Esophagus squamous epithelium (tissue), 5 donors: ENCODE measurements at regions not wholly inside any gene's neighbourhood (a gene's known extent, or its start where the extent isn't known, plus 50 kb on each side); places are given as distances from the start of the nearest gene placed in this dataset.

Experiments used
- DNase-seq: peaks from one replicate; lab custom pipeline; 2025; lab: John Stamatoyannopoulos, UW
- H3K27ac ChIP-seq, 4 donors: fragments of 200-600 bp; sonication (generic); one replicate each; pipeline ENCODE4 v1.5.1; 2016 to 2019; ENCODE audit warnings: mild to moderate bottlenecking in 1 of 4
- H3K27me3 ChIP-seq, 4 donors: fragments of 200-600 bp; sonication (generic); 1 replicate in 3 of 4; 2 replicates in 1 of 4; pipeline versions ENCODE4 v1.5.1 to v1.6.0; 2017 to 2021; ENCODE audit warnings: antibody characterized with exemption in 1 of 4
- H3K36me3 ChIP-seq, 3 donors: fragments of 200-600 bp; sonication (generic); one replicate each; pipeline ENCODE4 v1.5.1; 2016 to 2019
- H3K4me1 ChIP-seq, 3 donors: fragments of 200-600 bp; sonication (generic); one replicate each; pipeline ENCODE4 v1.5.1; 2017 to 2019
- H3K4me3 ChIP-seq, 4 donors: fragments of 200-600 bp; sonication (generic); 1 replicate in 3 of 4; 2 replicates in 1 of 4; pipeline ENCODE4 v1.5.1; 2016 to 2019; ENCODE audit warnings: mild to moderate bottlenecking in 2 of 4, moderate library complexity in 1 of 4
- H3K9me3 ChIP-seq, 3 donors: fragments of 200-600 bp; sonication (generic); one replicate each; pipeline ENCODE4 v1.5.1; 2016 to 2019
- POLR2A ChIP-seq, 4 donors: fragments of 450-650 bp; IDR thresholded peaks; one replicate each; pipeline ENCODE4 v1.6.1; 2017; ENCODE audit warnings: antibody characterized with exemption in 4 of 4, mild to moderate bottlenecking in 4 of 4, moderate library complexity in 3 of 4
- WGBS, 2 donors: methylation state at CpG; one replicate each; pipeline ENCODE4 v1.1.5; 2018; 5-methylcytosine and 5-hydroxymethylcytosine counted together
- intact Hi-C: fragments of 100-400 bp; cut with DNase I; formaldehyde crosslinking; loops from one replicate; pipeline ENCODE4 v1.15.0; 2022
- TF ChIP-seq, protein P1 (sequence below), 6 experiments: fragments of 450-650 bp in 4 of 6; fragments of 200-600 bp in 2 of 6; sonication (generic) in 2 of 6; IDR thresholded peaks; one replicate each; pipeline ENCODE4 v1.5.1; 2016 to 2019; ENCODE audit warnings: antibody characterized with exemption in 6 of 6, mild to moderate bottlenecking in 4 of 6, moderate library complexity in 4 of 6
- donor health status: DM: yes; HTN: yes; CAD: no.

DNA sequence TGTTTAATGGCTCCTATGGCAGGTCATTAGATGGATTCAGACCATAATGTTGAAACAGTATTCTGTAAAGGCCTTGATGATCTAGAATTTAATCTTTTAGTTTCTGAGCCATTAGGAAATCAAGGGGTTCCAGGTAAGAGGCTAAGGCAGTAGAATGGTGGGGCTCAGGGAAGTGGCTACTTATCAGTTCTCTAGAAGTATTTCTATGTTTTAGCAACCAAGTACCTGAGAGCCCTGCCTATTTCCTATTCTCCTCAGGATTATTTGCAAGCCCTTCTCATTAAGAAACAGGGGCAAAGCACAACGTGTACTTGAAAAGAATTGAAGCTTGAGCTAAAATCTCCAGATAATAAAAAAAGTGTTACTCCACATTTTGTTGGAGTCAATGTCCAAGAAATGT lies 646.5 kb downstream of the RNF144B start:
- intact Hi-C loops = no loop called here
- WGBS, 2 donors = 50 to 59% methylated on average over 1 of the region's 1 CpG
- DNase-seq = no peak
- Histone ChIP-seq H3K27ac (peak overlapping the region in 3 of 4 donors; percentile 60 to 78 (median 66)), H3K4me1 (peaks cover 7 to 48% (median 18%) of the 10 kb centered on the region in 3 donors), H3K36me3 (no peaks in the 10 kb centered on the region), H3K27me3 (no peaks in the 10 kb centered on the region), H3K4me3 (no peak overlapping the region), H3K9me3 (no peaks in the 10 kb centered on the region)
- TF ChIP-seq POLR2A (IDR thresholded peaks at IDR 0.05) = no peak
- TF ChIP-seq, protein P1, sequence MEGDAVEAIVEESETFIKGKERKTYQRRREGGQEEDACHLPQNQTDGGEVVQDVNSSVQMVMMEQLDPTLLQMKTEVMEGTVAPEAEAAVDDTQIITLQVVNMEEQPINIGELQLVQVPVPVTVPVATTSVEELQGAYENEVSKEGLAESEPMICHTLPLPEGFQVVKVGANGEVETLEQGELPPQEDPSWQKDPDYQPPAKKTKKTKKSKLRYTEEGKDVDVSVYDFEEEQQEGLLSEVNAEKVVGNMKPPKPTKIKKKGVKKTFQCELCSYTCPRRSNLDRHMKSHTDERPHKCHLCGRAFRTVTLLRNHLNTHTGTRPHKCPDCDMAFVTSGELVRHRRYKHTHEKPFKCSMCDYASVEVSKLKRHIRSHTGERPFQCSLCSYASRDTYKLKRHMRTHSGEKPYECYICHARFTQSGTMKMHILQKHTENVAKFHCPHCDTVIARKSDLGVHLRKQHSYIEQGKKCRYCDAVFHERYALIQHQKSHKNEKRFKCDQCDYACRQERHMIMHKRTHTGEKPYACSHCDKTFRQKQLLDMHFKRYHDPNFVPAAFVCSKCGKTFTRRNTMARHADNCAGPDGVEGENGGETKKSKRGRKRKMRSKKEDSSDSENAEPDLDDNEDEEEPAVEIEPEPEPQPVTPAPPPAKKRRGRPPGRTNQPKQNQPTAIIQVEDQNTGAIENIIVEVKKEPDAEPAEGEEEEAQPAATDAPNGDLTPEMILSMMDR (IDR thresholded peaks at IDR 0.05) = no peak

GRCh38 chr6:19034986-19035385 lies 647.8 kb downstream of the RNF144B start:
- no peak for TF ChIP-seq POLR2A (IDR thresholded peaks at IDR 0.05)
- TF ChIP-seq, protein P1 (IDR thresholded peaks at IDR 0.05) = no peak
- intact Hi-C loops = no loop called here
- H3K27ac ChIP-seq = peak overlapping the region in 3 of 4 donors; percentile 66 to 79 (median 78)

GRCh38 chr6:19035461-19036195 lies 648.5 kb downstream of the RNF144B start:
- no peaks in the 10 kb centered on the region for H3K36me3 ChIP-seq

More at GRCh38 chr6:19034986-19035385, 647.8 kb downstream of the RNF144B start:
- WGBS, 2 donors = 50 to 53% methylated on average over 2 of the region's 2 CpGs
- no peaks in the 10 kb centered on the region for H3K27me3 ChIP-seq
- no peak for DNase-seq
- peaks cover 7 to 48% (median 18%) of the 10 kb centered on the region in 3 donors for H3K4me1 ChIP-seq
- no peaks in the 10 kb centered on the region for H3K36me3 ChIP-seq
- no peak overlapping the region for H3K4me3 ChIP-seq
- no peaks in the 10 kb centered on the region for H3K9me3 ChIP-seq

DNA sequence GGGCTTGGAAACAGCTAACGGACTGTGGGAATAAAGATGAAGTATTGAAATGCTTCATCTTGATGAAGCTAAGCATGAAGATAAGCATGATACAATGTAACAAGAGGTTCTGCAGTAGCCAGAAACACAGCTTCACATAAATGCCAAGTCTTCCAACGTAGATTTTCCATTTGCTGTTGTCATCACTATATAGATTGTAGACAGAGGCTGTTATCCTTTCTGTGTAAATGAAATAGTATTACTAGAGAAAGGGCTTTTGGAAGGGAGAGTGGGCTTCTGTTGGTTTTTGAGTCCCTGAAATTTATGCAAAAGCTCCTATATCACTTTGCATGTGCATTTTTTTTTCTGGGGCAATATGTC lies 649.0 kb downstream of the RNF144B start:
- peak overlapping the region in 3 of 4 donors; percentile 66 to 79 (median 78) for H3K27ac ChIP-seq
- no peak for DNase-seq

More at GRCh38 chr6:19035461-19036195, 648.5 kb downstream of the RNF144B start:
- intact Hi-C loops = no loop called here
- Histone ChIP-seq H3K27ac (peak overlapping the region; percentile 28 to 79 (median 72)), H3K4me3 (no peak overlapping the region), H3K4me1 (peaks cover 7 to 48% (median 18%) of the 10 kb centered on the region in 3 donors), H3K9me3 (no peaks in the 10 kb centered on the region), H3K27me3 (no peaks in the 10 kb centered on the region)
- no peak for TF ChIP-seq POLR2A (IDR thresholded peaks at IDR 0.05)
- TF ChIP-seq, protein P1 (IDR thresholded peaks at IDR 0.05) = no peak
- no peak for DNase-seq
- 24 to 35% methylated on average over 7 of the region's 7 CpGs for WGBS, 2 donors

DNA sequence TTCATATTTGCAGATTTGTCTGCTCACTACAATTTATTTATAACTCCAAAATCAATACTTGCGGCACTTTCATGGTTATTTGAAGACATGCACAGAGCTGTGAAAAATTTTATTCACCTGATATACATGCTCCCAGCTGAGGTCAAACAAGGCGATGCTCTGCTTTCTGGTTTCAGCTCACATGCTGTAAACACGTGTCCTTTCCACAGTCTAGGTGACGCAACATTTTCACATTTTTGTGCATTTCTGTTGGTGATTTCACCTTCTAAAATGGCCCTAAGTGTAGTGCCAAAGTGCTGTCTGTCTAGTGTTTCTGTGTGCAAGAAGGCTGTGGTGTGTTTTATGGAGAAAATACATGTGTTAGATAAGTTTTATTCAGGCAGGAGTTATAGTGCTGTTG lies 650.5 kb downstream of the RNF144B start:
- Histone ChIP-seq H3K9me3 (no peaks in the 10 kb centered on the region), H3K27ac (no peak overlapping the region), H3K36me3 (no peaks in the 10 kb centered on the region), H3K4me3 (no peak overlapping the region), H3K27me3 (no peaks in the 10 kb centered on the region), H3K4me1 (peaks cover 7 to 41% (median 15%) of the 10 kb centered on the region in 3 donors)
- TF ChIP-seq, protein P1 (IDR thresholded peaks at IDR 0.05) = no peak
- TF ChIP-seq POLR2A (IDR thresholded peaks at IDR 0.05) = no peak
- DNase-seq = no peak
- 89 to 95% methylated on average over 4 of the region's 4 CpGs for WGBS, 2 donors
- intact Hi-C loops = no loop called here

More for the DNA sequence above, 649.0 kb downstream of the RNF144B start:
- H3K36me3 ChIP-seq = no peaks in the 10 kb centered on the region
- intact Hi-C loops = no loop called here
- WGBS, 2 donors = 52 to 89% methylated on average over 2 of the region's 2 CpGs
- H3K4me1 ChIP-seq = peaks cover 7 to 48% (median 18%) of the 10 kb centered on the region in 3 donors
- TF ChIP-seq, protein P1 (IDR thresholded peaks at IDR 0.05) = no peak
- no peak for TF ChIP-seq POLR2A (IDR thresholded peaks at IDR 0.05)
- H3K27me3 ChIP-seq = no peaks in the 10 kb centered on the region
- no peaks in the 10 kb centered on the region for H3K9me3 ChIP-seq
- H3K4me3 ChIP-seq = no peak overlapping the region
